Gastrocnemius medialis (tissue), 4 donors: ENCODE measurements at regions not wholly inside any gene's neighbourhood (a gene's known extent, or its start where the extent isn't known, plus 50 kb on each side); places are given as distances from the start of the nearest gene placed in this dataset.

Source experiments
- POLR2A ChIP-seq, 2 donors: fragments of 450-650 bp; IDR thresholded peaks; one replicate each; pipeline ENCODE4 v1.6.1; 2017; ENCODE audit warnings: antibody characterized with exemption in 2 of 2, mild to moderate bottlenecking in 2 of 2, moderate library complexity in 2 of 2
- TF ChIP-seq, protein P1 (sequence below), 5 experiments: fragments of 450-650 bp in 3 of 5; fragments of 200-600 bp in 2 of 5; sonication (generic) in 2 of 5; IDR thresholded peaks in 4 of 5; conservative IDR thresholded peaks in 1 of 5; 1 replicate in 4 of 5; 2 replicates in 1 of 5; pipeline ENCODE4 v1.5.1; 2016 to 2019; ENCODE audit warnings: antibody characterized with exemption in 5 of 5, mild to moderate bottlenecking in 3 of 5, moderate library complexity in 3 of 5

DNA sequence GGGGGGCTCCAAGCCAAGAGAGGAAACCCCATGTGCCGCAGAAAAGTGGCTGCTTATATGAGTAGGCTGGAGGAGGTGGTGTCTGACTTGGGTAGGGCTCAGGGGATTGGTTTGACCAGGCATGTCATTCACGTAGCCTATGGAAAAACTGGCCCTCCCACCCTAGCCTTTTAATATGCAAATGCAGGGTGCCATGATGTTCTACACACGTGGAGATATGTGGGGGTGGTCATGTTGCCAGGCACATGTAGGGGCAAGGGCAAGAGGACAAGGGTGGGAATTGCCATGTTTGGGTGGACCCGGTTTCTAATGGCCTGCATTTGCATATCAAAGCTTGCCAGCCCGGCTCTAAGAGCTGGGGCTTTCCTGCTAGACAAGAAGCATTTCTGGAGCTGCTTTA lies 86.9 kb upstream of the SHISA3 start:
- TF ChIP-seq, protein P1, sequence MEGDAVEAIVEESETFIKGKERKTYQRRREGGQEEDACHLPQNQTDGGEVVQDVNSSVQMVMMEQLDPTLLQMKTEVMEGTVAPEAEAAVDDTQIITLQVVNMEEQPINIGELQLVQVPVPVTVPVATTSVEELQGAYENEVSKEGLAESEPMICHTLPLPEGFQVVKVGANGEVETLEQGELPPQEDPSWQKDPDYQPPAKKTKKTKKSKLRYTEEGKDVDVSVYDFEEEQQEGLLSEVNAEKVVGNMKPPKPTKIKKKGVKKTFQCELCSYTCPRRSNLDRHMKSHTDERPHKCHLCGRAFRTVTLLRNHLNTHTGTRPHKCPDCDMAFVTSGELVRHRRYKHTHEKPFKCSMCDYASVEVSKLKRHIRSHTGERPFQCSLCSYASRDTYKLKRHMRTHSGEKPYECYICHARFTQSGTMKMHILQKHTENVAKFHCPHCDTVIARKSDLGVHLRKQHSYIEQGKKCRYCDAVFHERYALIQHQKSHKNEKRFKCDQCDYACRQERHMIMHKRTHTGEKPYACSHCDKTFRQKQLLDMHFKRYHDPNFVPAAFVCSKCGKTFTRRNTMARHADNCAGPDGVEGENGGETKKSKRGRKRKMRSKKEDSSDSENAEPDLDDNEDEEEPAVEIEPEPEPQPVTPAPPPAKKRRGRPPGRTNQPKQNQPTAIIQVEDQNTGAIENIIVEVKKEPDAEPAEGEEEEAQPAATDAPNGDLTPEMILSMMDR (IDR thresholded peaks at IDR 0.05 in 4 of 5, conservative IDR thresholded peaks at IDR 0.05 in 1 of 5), result no peak
- no peak for TF ChIP-seq POLR2A (IDR thresholded peaks at IDR 0.05)
